GM18498 (cell line): ENCODE measurements at regions not wholly inside any gene's neighbourhood (a gene's known extent, or its start where the extent isn't known, plus 50 kb on each side); places are given as distances from the start of the nearest gene placed in this dataset.

Experiments used
- ATAC-seq: cut with Tn5 transposase; IDR thresholded peaks from one replicate; pipeline ENCODE4 v1.9.1; 2021; ENCODE audit warnings: mild to moderate bottlenecking, moderate library complexity; ENCODE audit not compliant: unreplicated experiment

DNA sequence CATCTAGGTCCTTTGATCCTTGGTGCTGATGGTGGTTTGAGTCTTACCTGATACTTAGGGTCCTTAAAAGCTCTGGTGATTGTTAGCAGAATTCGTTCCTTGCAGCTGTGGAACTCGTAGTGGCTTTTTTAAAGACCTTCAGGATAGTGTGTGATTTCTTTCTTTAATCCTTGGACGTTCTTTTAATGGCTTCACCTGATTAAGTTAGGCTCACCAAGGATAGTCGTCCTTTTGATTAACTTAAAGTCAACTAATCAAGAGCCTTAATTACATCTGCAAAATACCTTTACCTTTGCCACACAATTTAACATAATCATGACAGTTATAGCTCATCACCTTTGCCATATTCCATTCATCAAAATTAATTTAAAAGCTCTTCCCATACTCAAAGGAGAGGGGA, 1807.7 kb downstream of the OLFM4 start:
- ATAC-seq = no peak

DNA sequence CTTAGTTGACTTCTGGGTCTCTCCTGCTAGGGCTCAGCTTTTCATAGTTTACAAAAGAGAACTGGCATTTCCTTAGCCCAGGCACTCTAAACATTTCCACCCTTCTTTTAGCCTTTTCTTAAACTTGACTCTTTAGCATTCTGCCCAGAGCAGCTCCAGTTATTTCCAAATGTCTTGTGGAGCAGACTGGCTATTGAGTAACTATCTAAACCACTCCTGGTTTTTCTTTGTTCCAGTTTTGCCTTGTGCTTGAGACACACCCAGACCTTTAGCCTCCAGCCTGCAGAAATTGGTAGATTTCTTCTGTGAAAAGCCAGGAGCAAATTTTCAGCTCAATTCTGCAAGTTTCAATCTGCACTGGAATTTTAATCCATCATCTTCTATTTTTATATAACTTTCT, 1813.1 kb downstream of the OLFM4 start:
- ATAC-seq = no peak

DNA sequence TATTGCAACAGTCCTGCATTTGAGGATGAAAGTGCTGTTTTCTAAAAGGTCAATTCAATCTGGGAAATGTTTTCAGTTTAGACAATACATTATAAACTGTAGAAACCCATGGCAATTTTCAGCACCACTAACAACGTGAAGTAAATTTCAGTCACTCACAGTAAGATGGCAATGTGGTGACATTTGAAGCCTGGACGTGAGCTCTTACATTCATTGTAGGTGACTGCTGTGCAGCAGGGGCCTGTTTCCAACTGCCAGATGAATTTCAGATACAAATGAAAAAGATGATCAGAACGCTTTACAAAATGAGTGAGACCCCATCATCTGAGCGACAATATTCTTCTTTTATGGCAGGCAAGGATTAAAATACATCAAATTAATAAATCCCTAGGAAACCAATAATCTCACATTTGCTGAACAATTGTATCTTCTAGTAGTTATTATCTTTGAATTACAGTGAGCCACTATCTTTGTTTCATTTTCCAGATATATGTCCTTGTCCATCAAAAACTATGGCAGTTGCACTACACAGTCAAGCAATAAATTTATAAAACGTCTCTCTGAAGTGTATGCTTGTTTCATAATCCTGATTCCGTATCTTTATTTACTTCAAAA, 1816.8 kb downstream of the OLFM4 start:
- ATAC-seq = no peak

DNA sequence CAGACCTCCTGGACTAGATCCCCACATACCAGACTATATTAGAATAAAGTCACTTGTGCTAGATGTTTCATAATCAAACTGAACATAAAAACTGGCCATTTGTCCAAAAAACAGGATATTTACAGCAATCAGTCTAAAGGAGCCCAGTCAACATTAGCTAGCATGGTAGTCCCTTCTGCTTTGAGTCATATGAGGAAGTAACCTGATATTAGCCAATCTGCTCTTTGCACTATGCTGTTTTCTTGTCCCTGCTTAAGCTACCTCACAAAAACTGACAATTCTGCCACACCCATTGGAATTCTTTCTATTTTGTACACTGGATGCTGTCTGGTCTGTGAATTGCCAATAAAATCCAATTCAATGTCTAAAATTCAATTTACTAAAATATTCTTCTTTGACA, 1824.2 kb downstream of the OLFM4 start:
- ATAC-seq = no peak

DNA sequence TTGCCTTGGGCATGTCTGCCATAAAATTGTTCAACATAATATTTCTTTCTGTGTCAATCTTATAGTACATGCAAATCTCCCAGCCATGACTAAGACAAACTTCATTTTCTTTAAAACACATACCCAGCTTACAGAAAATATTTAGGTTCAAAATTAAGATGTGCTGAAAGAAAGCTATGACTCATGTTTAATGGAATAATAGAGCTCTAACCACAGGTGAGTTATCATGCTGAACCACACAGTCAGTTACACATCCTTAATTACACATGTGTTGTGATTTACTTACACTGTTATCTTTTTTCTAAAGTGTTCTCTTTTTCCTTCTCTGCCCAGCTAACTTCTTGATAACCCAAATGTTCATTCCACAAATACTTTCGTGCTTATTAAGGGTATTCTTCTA, 1831.2 kb downstream of the OLFM4 start:
- ATAC-seq = no peak

DNA sequence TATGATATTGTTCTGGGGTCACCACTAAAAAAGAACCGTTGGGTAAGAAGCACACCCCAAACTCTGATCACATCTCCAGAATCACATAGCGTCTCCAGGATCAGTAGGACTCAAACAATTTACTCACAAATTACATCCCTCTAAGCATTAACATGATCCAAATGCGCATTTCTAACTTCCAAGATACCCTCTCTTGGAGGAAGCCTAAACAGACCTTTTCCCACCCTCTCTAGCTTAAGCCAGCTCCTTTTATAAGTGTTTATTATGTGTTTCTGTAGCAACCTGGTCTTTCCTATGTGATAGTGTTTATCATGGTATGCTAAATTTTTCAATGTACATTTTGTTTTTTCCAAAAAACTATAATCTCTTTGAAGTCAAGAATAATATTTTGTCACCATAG, 1846.5 kb downstream of the OLFM4 start:
- no peak for ATAC-seq

DNA sequence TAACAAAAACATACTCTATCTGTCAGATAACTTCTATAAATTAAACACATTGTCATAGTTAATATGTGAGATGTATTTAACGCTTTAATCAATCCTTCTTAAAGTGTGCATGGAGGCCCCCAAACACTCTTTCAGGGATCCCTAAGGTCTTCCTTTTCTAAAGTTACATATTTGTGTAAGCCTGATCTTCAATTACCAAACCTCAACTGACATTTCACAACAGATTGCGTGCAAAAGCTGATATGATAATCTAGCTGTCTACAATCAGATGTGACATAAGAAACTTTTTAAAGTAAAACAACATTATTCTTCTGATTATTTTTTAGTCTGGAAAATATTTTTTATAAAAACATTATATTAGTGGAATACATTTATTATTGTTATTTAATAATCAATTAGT, 1850.4 kb downstream of the OLFM4 start:
- no peak for ATAC-seq

DNA sequence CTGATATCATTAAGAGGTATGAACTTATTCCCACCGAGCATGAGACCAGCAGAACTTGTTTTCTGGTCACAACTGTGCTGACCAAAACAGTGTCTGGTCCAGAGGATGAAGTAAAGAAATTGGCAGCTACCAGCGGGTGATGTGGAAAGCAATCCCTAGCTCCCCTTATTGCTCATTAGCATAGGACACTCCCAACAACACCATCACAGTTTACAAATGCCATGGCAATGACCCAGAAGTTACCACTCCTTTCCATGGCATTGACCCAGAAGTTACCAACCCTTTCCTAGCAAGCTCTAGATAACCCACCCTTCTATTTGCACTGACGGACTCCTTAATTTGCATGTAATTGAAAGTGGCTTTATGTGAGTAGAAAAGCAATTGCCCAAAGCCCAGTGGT, 1856.1 kb downstream of the OLFM4 start:
- no peak for ATAC-seq

DNA sequence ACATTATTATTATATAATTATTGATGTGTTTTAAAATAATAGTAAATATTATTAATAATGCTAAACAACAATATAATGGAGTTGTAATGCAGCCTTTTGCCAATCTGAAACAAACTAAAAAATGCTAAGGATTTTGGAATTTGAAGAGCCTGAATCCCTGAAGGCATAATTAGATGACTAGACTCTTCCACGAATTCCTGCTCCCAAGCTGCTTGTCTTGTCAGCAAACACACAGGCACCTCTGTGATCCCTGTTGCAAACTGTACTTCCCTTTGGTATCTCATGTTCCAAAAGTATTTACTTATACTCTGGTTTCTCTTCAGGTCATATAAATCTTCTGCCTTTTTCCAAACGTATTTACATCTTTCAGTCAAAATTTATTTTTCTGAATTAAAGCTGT, 1862.4 kb downstream of the OLFM4 start:
- no peak for ATAC-seq

DNA sequence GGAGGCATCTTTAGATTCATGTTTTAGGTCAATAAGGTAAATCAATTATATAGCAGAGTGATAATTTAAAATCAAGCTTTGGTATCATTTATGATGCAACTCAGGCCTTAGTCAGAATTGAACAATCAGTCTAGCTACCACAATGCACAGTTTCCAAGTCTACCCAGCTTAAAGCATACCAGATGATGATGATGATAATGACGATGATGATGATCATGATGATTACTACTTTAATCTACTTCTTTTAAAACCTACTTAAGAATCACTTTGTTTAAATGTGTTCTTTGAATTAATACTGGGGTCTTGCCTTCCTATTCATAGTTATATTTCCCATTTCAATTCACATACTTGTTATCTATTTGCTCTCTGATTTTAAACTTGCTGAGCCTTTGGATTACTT, 1872.7 kb downstream of the OLFM4 start:
- no peak for ATAC-seq

DNA sequence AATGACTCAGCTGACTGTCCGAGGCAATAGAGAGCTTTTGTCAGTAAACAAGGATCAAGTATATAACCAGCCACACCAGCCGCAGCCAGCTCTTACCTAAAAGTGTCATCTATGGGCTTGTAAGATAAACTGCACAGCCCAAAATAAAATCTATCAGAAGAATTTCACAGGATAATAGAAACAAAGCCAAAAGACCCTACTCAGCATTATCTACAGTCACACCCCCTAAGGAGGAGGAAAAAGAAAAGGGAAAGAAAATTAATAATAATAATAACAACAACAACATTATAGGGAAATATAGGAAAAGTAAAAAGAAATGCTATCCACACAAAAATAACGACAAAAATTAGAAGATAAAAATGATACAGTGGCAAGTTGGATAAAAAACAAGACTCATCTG, 1883.8 kb downstream of the OLFM4 start:
- ATAC-seq = no peak

DNA sequence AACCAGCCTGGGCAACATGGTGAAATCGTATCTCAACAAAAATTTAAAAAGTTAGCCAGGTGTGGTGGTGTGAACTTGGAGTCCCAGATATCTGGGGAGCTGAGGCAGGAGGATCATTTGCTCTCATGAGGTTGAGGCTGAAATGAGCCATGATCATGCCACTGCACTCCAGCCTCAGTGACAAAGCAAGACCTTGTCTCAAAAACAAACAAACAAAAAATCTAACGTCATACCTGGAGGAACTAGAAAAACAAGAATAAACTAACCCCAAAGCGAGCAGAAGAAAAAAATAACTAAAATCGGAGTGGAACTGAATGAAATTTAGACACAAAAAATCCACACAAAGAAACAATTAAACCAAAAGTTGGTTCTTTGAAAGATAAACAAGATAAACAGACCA, 1885.1 kb downstream of the OLFM4 start:
- ATAC-seq = no peak

DNA sequence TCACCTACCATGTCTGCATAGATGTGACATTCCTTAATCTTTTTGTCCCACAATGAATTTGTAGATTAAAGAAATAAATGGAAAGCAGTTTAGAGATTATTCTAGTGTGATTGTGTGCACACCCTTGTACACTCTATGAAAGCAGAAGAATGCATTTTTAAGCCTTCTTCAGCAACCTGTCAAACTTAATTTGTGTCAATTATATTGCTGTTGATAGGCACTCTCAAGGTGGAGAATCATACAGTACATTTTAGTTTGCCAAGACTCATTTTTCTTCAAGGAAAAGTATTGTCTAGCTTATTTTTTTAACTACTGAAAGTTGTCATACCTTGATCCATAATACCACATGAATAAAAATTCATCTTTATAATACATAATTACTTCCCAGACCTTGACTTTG, 1898.9 kb downstream of the OLFM4 start:
- ATAC-seq = no peak

DNA sequence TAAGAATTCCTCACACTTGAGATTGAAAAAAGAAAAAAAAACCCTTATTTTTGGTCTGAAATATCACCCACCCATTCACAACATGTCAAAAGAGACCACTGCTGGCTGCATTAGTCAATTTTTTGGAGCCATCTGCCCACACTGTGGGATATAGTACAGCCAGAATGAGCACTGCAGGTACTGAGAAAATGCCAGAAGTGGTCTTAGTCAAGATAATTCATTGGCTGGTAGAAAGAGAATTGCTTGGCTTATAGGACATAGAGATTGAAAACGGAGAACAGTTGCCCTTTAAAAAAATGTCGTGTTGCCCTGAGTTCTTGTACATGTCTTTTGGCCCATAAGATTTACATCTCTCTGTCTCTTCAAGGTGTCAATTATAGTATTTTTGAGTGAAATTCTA, 1899.5 kb downstream of the OLFM4 start:
- no peak for ATAC-seq

DNA sequence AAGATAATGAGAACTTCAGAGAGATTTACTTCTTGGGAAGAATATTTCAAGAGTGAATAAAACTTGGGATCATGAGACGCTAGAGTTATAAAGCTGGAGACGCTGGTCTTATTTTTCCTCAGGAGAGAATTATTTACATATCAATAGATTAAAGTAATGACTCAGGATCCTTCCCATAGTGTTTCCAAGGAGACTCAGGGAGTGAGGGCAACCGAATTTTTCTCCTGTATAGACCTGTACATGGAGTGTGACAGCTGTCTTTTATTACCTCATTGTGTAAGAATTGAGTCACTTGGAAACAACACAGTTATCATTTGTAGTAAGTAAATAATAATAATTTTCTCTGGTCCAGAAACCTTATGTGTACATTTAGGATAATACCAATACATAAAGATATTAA, 1905.5 kb downstream of the OLFM4 start:
- ATAC-seq = no peak

DNA sequence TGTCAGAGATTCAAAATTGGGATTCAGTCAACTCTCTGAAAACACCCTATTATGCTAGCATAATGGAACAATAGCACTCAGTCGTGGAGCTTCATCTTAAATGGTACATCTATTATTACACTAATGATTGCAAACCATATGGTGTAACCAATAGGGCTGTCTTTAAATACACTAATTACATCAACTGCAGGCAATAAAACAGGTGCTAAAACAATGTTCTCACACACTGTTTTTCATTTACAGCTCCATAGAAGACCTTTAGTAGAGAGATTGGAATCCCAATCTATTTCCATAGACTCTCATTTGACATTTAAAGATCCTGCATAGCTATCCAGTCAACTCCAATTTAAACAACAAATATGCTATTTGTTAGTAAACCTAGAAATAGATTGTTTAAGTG, 1917.4 kb downstream of the OLFM4 start:
- ATAC-seq = no peak

DNA sequence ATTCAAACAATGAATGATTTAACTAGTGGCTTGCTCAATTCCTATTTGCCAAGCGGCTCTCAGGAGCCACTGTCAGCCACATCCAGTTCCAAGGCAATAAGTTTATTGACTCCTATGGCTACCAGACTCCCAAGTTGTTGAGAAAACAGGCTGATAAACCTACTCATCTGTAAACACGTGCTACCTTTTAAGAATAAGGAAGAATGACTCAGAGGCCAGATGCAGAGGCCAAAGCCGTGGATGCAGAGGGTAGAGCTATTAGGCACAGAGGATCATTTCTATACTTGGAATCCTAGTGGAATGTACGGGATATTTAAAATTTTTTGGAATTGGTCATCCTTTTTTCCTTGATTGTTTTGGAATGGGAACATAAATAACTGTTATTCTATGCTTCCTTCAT, 1921.1 kb downstream of the OLFM4 start:
- ATAC-seq = no peak

DNA sequence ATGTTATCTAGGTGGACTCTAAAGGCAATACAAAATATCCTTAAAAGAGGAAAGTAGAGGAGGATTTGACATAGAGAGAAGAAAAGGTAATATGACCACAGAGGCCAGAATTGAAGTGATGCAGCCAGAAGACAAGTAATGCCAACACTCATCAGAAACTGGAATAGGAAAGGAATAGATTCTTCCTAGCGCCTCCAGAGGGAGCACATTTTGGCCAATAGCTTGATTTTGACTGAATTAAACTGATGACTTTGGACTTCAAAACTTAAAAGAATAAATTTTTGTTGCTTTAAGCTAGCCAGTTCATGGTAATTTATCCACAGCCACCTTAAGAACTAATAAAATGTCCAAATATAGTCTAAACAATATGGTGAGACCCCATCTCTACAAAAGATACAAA, 1921.9 kb downstream of the OLFM4 start:
- no peak for ATAC-seq

DNA sequence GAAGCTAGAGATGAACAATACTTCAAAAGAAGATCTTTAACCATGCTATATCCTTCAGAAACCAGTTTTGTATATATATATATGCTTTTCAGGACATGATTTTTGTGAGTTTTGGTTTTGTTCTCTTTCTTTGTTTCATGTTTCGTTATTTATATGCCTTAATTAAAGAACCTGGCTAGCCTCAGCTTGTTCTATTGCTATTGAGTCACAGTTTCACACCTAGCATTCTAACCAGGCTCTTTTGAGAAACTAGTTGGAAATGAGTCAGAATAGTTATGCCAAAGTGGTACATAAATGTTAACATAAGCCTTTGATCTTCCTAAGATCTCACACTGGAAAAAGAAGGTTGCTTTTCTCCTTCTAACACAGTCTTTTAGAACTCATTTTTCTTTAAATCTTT, 1925.2 kb downstream of the OLFM4 start:
- peak; percentile 63 for ATAC-seq

DNA sequence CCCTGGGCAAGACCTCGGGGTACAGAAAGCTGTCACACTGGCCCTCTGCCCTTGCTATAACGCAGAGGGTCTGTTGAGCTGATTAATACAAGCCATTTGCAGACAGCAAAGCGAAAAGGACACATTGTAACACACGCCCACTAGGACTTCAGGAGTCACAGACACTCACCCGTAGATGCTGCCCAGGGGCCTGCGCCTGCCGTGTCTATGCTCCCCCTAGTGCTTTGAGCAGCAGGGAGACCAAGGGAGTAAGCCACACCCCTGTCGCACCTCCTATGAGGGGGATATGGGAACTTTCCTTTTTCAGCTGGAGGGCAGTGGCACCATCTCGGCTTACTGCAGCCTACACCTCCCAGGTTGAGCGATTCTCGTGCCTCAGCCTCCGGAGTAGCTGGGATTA, 1930.2 kb downstream of the OLFM4 start:
- no peak for ATAC-seq

DNA sequence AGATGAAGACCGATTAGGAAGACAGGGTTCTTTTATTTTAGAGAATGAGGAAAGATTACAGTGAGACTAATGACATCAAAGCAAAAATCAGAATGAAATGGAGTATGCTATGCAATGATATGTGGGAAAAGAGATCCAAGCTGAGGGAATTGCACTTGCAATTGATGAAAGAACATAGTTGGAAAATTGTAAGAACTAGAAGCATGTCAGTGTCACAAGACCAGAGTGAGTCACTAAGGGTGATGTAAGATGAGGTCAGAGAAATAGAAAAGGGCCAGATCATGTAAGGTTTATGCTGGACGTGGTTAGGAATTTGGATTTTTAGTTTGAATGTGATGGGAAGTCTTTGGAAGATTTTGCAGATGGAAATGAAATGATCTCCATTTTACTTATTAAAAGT, 1937.3 kb downstream of the OLFM4 start:
- no peak for ATAC-seq

DNA sequence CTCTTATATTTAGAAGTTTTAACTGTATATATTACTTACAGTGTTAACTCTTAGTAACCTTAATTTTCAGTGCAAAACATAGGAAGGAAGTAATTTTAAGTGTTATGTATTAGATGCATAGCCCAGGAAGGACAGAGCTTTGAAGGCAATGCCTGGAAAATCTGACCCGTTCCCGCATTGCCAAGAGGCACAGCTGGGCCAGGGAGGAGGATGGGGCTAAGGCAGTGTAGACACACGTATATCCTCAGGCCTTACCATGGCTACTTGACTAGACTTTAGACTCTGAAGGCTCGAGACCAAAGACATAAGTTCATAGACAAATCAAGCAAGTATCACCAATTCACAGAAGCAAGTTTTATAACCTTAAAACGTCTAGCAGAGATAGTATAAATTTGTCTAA, 1944.2 kb downstream of the OLFM4 start:
- ATAC-seq = no peak

DNA sequence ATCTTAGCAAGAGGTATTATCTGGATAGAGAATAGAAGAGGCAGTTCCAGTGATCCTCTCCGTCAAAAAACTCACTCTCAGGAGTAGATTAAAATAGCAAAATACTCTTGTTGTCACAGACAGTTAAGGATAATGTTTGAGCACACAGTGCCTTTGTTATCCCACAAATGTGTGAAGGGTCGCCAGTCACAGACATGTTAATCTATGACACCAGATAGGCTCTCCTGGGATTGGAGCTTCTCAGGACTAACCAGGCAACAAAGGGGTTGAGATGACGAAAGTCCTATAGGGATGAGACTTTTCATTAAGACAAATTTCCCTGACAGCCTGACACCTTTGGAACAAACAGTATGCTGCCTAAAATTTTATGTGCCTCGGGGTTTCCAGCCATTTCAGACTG, 1947.1 kb downstream of the OLFM4 start:
- ATAC-seq = no peak

DNA sequence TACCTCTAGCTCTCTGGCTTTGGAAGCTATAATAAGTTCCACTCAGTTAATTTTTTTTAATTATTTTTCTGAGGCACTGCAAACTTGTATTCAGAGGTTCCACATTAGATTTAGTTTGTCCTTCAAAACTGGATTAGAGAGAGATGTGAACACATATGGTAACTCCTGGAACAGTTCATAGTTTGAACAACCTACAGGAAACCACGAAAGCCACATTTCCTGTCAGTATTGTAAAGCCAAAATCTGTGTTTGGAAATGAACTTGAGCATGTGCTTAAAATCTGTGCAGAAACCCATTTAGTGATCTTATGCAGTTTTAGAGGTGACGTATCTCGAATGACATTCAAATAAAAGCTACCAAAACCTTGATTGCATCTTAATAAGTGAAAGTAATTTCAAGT, 1952.0 kb downstream of the OLFM4 start:
- no peak for ATAC-seq
